ENCODE measurements at regions not wholly inside any gene's neighbourhood (a gene's known extent, or its start where the extent isn't known, plus 50 kb on each side); places are given as distances from the start of the nearest gene placed in this dataset.

DNA sequence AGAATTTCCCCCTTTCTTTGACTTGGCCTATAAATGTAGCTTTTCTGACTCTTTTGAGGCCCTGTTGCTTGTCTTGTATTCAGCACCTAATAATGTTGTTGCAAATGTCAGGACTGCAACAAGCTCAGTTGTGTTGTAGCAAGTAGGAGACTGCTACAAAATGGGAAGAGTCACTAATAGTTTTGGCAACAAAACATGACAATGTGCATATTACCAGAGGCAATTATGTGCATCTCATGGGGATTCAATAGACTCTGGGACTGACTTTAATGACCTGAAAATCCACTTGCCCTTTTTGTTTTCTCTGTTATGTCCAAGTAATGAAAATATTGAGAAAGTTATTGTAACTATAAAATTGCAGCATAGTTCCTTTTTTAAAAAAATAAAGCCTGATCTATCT lies 368.4 kb downstream of the OSTF1 start:
- Histone ChIP-seq H3K27me3 (ENCODE audit: control insufficient read depth in 2 of 2, insufficient read depth in 2 of 2, low read length in 2 of 2) (no peaks in the 10 kb centered on the region), H3K9me1 (replicated peaks; ENCODE audit: control insufficient read depth, extremely low read depth, insufficient read depth, low read length) (no peaks in the 10 kb centered on the region), H4K20me1 (replicated peaks; ENCODE audit: control insufficient read depth, extremely low read depth, insufficient read depth, low read length) (no peaks in the 10 kb centered on the region), H2AFZ (ENCODE audit: low read depth, low read length) (no peak overlapping the region), H3K79me2 (ENCODE audit: control insufficient read depth, insufficient read depth, low read length) (no peaks in the 10 kb centered on the region), H3K9ac (replicated peaks; ENCODE audit: extremely low read depth, insufficient read depth, low read length) (no peak overlapping the region), H3K36me3 (ENCODE audit: control insufficient read depth in 2 of 2, extremely low read depth in 1 of 2, insufficient read depth in 2 of 2, low read length in 2 of 2) (no peaks in the 10 kb centered on the region), H3K4me1 (ENCODE audit: control insufficient read depth, extremely low read depth, insufficient read depth, low read length) (no peaks in the 10 kb centered on the region), H3K9me3 (replicated peaks; ENCODE audit: control insufficient read depth, insufficient read depth, low read length) (no peaks in the 10 kb centered on the region), H3K4me2 (ENCODE audit: insufficient read depth, low read length) (no peak overlapping the region), H3K27ac (ENCODE audit: insufficient read depth, low read depth, low read length) (no peak overlapping the region), H3K4me3 (replicated peaks in 1 of 3; ENCODE audit: insufficient read depth in 1 of 3, low read depth in 1 of 3, low read length in 3 of 3) (no peak overlapping the region)
- ChIA-PET CTCF (no interaction called here), POLR2A (no interaction called here)
- intact Hi-C loops (cut with micrococcal nuclease): no loop called here
- DNase-seq (ENCODE audit: low read depth, low spot score): no peak
- TF ChIP-seq, protein P1, sequence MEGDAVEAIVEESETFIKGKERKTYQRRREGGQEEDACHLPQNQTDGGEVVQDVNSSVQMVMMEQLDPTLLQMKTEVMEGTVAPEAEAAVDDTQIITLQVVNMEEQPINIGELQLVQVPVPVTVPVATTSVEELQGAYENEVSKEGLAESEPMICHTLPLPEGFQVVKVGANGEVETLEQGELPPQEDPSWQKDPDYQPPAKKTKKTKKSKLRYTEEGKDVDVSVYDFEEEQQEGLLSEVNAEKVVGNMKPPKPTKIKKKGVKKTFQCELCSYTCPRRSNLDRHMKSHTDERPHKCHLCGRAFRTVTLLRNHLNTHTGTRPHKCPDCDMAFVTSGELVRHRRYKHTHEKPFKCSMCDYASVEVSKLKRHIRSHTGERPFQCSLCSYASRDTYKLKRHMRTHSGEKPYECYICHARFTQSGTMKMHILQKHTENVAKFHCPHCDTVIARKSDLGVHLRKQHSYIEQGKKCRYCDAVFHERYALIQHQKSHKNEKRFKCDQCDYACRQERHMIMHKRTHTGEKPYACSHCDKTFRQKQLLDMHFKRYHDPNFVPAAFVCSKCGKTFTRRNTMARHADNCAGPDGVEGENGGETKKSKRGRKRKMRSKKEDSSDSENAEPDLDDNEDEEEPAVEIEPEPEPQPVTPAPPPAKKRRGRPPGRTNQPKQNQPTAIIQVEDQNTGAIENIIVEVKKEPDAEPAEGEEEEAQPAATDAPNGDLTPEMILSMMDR (IDR thresholded peaks at IDR 0.05; ENCODE audit: extremely low read depth in 1 of 2, insufficient read depth in 1 of 2, low read depth in 1 of 2, low read length in 2 of 2): no peak
- TF ChIP-seq POLR2AphosphoS5 (IDR thresholded peaks at IDR 0.05; ENCODE audit: insufficient read depth, low read depth, low read length): no peak
- no peak for TF ChIP-seq EZH2 (IDR thresholded peaks at IDR 0.05; ENCODE audit: borderline replicate concordance, low read depth, low read length, severe bottlenecking)
- no peak for TF ChIP-seq MYC (IDR thresholded peaks at IDR 0.05; ENCODE audit: low read depth, low read length)
- TF ChIP-seq MAX (IDR thresholded peaks at IDR 0.05; ENCODE audit: insufficient read depth, insufficient read length): no peak
- TF ChIP-seq POLR2A (IDR thresholded peaks at IDR 0.05; ENCODE audit: low read depth, low read length): no peak
- TF ChIP-seq GATA2 (IDR thresholded peaks at IDR 0.05; ENCODE audit: insufficient read depth, insufficient read length, low read depth, low read length): no peak
- TF ChIP-seq FOS (IDR thresholded peaks at IDR 0.05; ENCODE audit: borderline replicate concordance, insufficient read depth, low read length): no peak
- no peak for TF ChIP-seq JUN (IDR thresholded peaks at IDR 0.05; ENCODE audit: borderline replicate concordance, insufficient read depth, insufficient read length, low read depth)
- dilution Hi-C loops (cut with MboI; ENCODE audit: extremely low pct_ligation_motif_present, low sequenced_read_pairs): no loop called here
- FAIRE-seq: no peak
- BruUV-seq (replicated peaks): no TSS peak
